Aorta (tissue), 5 donors: ENCODE measurements at regions not wholly inside any gene's neighbourhood (a gene's known extent, or its start where the extent isn't known, plus 50 kb on each side); places are given as distances from the start of the nearest gene placed in this dataset.

Experiments
- ATAC-seq: fragments of 200-7000 bp; cut with Tn5 transposase; one replicate; pipeline ENCODE4 v1.9.1; 2022; ENCODE audit warnings: moderate library complexity; ENCODE audit not compliant: low FRiP score
- DNase-seq, 2 donors: peaks; one replicate each; pipeline ENCODE4 v3.0.0-alpha.2; 2020
- H3K27ac ChIP-seq, 2 donors: one replicate each; pipeline ENCODE4 v1.5.1; 2013; ENCODE audit warnings: low read length in 2 of 2, mild to moderate bottlenecking in 2 of 2, moderate library complexity in 2 of 2, control low read depth in 1 of 2, inconsistent platforms in 1 of 2, low read depth in 1 of 2
- H3K27me3 ChIP-seq, 2 donors: one replicate each; pipeline ENCODE4 v1.6.1; 2013; ENCODE audit warnings: control low read depth in 1 of 2, low read length in 1 of 2, mild to moderate bottlenecking in 1 of 2, moderate library complexity in 1 of 2; ENCODE audit not compliant: insufficient read depth in 2 of 2, control insufficient read depth in 1 of 2
- H3K36me3 ChIP-seq, 2 donors: one replicate each; pipeline ENCODE4 v1.6.1; 2013; ENCODE audit warnings: control low read depth in 1 of 2, low read length in 1 of 2, mild to moderate bottlenecking in 1 of 2; ENCODE audit not compliant: insufficient read depth in 2 of 2, control insufficient read depth in 1 of 2
- H3K4me1 ChIP-seq, 2 donors: one replicate each; pipeline ENCODE4 v1.6.1; 2013; ENCODE audit warnings: low read length in 2 of 2, control low read depth in 1 of 2, mild to moderate bottlenecking in 1 of 2, moderate library complexity in 1 of 2; ENCODE audit not compliant: insufficient read depth in 2 of 2, control insufficient read depth in 1 of 2
- H3K4me3 ChIP-seq, 2 donors: one replicate each; pipeline ENCODE4 v1.5.1; 2013; ENCODE audit warnings: low read length in 2 of 2, control low read depth in 1 of 2, mild to moderate bottlenecking in 1 of 2
- H3K9me3 ChIP-seq: one replicate; pipeline ENCODE4 v1.6.1; 2013; ENCODE audit warnings: mild to moderate bottlenecking, low read length; ENCODE audit not compliant: control insufficient read depth
- WGBS, 2 donors: extraction: QIAGEN DNeasy Blood & Tissue Kit; methylation state at CpG; one replicate each; pipeline ENCODE4 v1.1.7; 2013; 5-methylcytosine and 5-hydroxymethylcytosine counted together
- intact Hi-C, 2 donors: fragments of 100-400 bp; cut with DNase I; formaldehyde crosslinking; loops; one replicate each; pipeline versions ENCODE4 v1.14.2 to v1.15.0; 2022
- donor health status: healthy with polysubstance abuse.
- donor health status: Bipolar disorder and iron deficiency.
- donor health status: DM: no; HTN: no; CAD: no.
- donor health status: DM: no; HTN: no; CAD: no.
- donor health status: DM: yes; HTN: yes; CAD: no.

- no peaks in the 10 kb centered on the region for H3K9me3 ChIP-seq
- H3K4me1 ChIP-seq: no peaks in the 10 kb centered on the region
- DNase-seq (no peak), ATAC-seq (no peak)
- no peak overlapping the region for H3K4me3 ChIP-seq
- intact Hi-C loops: no loop called here
- no peaks in the 10 kb centered on the region for H3K27me3 ChIP-seq
- no peak overlapping the region for H3K27ac ChIP-seq
- 91 to 95% methylated on average over 2 of the region's 2 CpGs for WGBS, 2 donors
- H3K36me3 ChIP-seq: no peaks in the 10 kb centered on the region
These were observed 72.1 kb downstream of the OTOL1 start for GRCh38 chr3:161568671-161569070.

GRCh38 chr3:161571951-161572350 lies 75.3 kb downstream of the OTOL1 start:
- intact Hi-C loops: no loop called here
- WGBS, 2 donors: 96 to 100% methylated on average over 1 of the region's 1 CpG
- Histone ChIP-seq H3K27me3 (no peaks in the 10 kb centered on the region), H3K9me3 (no peaks in the 10 kb centered on the region), H3K4me1 (no peaks in the 10 kb centered on the region), H3K36me3 (no peaks in the 10 kb centered on the region), H3K4me3 (no peak overlapping the region), H3K27ac (no peak overlapping the region)
- ATAC-seq (no peak), DNase-seq (no peak)

- H3K4me1 ChIP-seq: no peaks in the 10 kb centered on the region
- intact Hi-C loops: no loop called here
- WGBS, 2 donors: 2 to 8% methylated on average over 1 of the region's 1 CpG
These were observed 76.5 kb downstream of the OTOL1 start for GRCh38 chr3:161573136-161573535.

GRCh38 chr3:161575901-161576300 lies 79.3 kb downstream of the OTOL1 start:
- Histone ChIP-seq H3K9me3 (no peaks in the 10 kb centered on the region), H3K4me1 (no peaks in the 10 kb centered on the region), H3K4me3 (no peak overlapping the region), H3K27ac (no peak overlapping the region), H3K27me3 (no peaks in the 10 kb centered on the region), H3K36me3 (no peaks in the 10 kb centered on the region)
- 98% methylated on average over 2 of the region's 2 CpGs for WGBS, 2 donors
- ATAC-seq (no peak), DNase-seq (no peak)
- intact Hi-C loops: no loop called here

More at GRCh38 chr3:161573136-161573535, 76.5 kb downstream of the OTOL1 start:
- no peaks in the 10 kb centered on the region for H3K36me3 ChIP-seq
- ATAC-seq (no peak), DNase-seq (no peak)
- no peaks in the 10 kb centered on the region for H3K27me3 ChIP-seq
- H3K27ac ChIP-seq: no peak overlapping the region
- no peak overlapping the region for H3K4me3 ChIP-seq
- no peaks in the 10 kb centered on the region for H3K9me3 ChIP-seq

GRCh38 chr3:161576311-161576710 lies 79.7 kb downstream of the OTOL1 start:
- H3K4me3 ChIP-seq: no peak overlapping the region
- intact Hi-C loops: no loop called here
- DNase-seq (no peak), ATAC-seq (no peak)
- H3K27me3 ChIP-seq: no peaks in the 10 kb centered on the region
- WGBS, 2 donors: 57 to 70% methylated on average over 2 of the region's 2 CpGs
- no peaks in the 10 kb centered on the region for H3K36me3 ChIP-seq
- no peak overlapping the region for H3K27ac ChIP-seq
- H3K4me1 ChIP-seq: no peaks in the 10 kb centered on the region
- no peaks in the 10 kb centered on the region for H3K9me3 ChIP-seq

GRCh38 chr3:161576714-161577510 lies 80.3 kb downstream of the OTOL1 start:
- intact Hi-C loops: no loop called here
- Histone ChIP-seq H3K4me1 (no peaks in the 10 kb centered on the region), H3K27ac (no peak overlapping the region), H3K27me3 (no peaks in the 10 kb centered on the region), H3K36me3 (no peaks in the 10 kb centered on the region), H3K4me3 (no peak overlapping the region), H3K9me3 (no peaks in the 10 kb centered on the region)
- no peak for DNase-seq
- ATAC-seq: no peak
- 70% methylated on average over 9 of the region's 9 CpGs for WGBS, 2 donors

GRCh38 chr3:161577662-161578061 lies 81.1 kb downstream of the OTOL1 start:
- Histone ChIP-seq H3K4me1 (no peaks in the 10 kb centered on the region), H3K9me3 (no peaks in the 10 kb centered on the region), H3K36me3 (no peaks in the 10 kb centered on the region), H3K27ac (no peak overlapping the region), H3K4me3 (no peak overlapping the region), H3K27me3 (no peaks in the 10 kb centered on the region)
- no peak for ATAC-seq
- 47 to 94% methylated on average over 1 of the region's 1 CpG for WGBS, 2 donors
- no peak for DNase-seq
- intact Hi-C loops: no loop called here

- no peak for DNase-seq
These were observed 83.0 kb downstream of the OTOL1 start for GRCh38 chr3:161579395-161580126.

GRCh38 chr3:161585922-161586321 lies 89.3 kb downstream of the OTOL1 start:
- Histone ChIP-seq H3K27ac (no peak overlapping the region), H3K9me3 (peaks cover 3% of the 10 kb centered on the region), H3K4me1 (no peaks in the 10 kb centered on the region), H3K27me3 (peaks cover 0 to 1% of the 10 kb centered on the region in 2 donors), H3K4me3 (no peak overlapping the region), H3K36me3 (no peaks in the 10 kb centered on the region)
- no peak for ATAC-seq
- intact Hi-C loops: no loop called here
- no peak for DNase-seq

More at GRCh38 chr3:161579395-161580126, 83.0 kb downstream of the OTOL1 start:
- Histone ChIP-seq H3K9me3 (no peaks in the 10 kb centered on the region), H3K27ac (no peak overlapping the region), H3K4me3 (no peak overlapping the region), H3K4me1 (no peaks in the 10 kb centered on the region), H3K36me3 (no peaks in the 10 kb centered on the region), H3K27me3 (no peaks in the 10 kb centered on the region)
- 76 to 82% methylated on average over 9 of the region's 9 CpGs for WGBS, 2 donors
- ATAC-seq: no peak
- intact Hi-C loops: no loop called here
